Femur (tissue), 1 donor: ENCODE measurements at regions not wholly inside any gene's neighbourhood (a gene's known extent, or its start where the extent isn't known, plus 50 kb on each side); places are given as distances from the start of the nearest gene placed in this dataset.
"Not testable (repeated sequence)": the region's sequence is repeated elsewhere in the genome, so short reads cannot be mapped to it uniquely, and the experiment has no call there.

Source experiments
- DNase-seq: peaks from one replicate; pipeline ENCODE4 v3.0.0-alpha.2; 2017

DNA sequence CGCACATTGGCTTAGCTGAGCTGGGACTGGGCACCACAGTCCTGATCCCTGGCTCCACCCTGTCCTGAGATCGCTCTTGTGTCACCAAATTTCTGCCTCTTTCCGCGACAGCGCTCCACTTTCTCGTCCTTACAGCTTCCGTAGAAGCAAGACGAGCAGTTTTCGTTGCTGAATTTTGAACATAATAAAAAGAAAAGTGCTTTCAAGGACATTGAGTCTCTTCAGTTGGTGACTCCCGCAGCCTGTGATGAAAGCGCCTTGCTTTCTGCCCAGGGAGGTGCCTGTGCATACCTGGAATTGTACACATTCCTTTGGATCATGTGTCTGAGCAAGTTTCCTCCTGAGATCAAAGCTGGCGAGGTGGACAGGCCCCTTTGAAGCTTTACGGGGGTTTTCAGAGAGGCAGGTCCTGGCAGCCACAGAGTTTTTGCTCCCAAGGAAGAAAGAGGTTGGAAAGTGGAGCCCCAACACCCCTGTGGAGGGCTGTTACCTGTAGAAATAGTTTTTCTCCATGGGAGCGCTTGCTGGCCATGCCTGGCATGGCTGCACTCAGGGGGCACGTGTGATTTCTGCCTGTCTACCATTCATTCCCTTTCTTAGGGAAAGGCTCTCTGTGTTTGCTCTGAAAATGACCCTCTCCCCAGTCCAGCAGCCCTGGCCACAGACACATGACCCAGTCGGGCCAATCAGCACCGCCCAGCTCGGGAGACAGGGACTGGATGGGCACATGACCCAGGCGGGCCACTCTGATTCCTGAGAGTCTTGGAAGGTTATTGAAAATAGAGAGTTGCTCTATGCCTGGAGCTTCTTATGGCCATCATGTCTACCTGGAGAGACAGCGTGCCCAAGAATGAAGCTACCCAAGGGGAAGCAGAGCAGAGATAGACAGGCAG is 115.6 kb upstream of the OTOS start:
- DNase-seq = no peak

DNA sequence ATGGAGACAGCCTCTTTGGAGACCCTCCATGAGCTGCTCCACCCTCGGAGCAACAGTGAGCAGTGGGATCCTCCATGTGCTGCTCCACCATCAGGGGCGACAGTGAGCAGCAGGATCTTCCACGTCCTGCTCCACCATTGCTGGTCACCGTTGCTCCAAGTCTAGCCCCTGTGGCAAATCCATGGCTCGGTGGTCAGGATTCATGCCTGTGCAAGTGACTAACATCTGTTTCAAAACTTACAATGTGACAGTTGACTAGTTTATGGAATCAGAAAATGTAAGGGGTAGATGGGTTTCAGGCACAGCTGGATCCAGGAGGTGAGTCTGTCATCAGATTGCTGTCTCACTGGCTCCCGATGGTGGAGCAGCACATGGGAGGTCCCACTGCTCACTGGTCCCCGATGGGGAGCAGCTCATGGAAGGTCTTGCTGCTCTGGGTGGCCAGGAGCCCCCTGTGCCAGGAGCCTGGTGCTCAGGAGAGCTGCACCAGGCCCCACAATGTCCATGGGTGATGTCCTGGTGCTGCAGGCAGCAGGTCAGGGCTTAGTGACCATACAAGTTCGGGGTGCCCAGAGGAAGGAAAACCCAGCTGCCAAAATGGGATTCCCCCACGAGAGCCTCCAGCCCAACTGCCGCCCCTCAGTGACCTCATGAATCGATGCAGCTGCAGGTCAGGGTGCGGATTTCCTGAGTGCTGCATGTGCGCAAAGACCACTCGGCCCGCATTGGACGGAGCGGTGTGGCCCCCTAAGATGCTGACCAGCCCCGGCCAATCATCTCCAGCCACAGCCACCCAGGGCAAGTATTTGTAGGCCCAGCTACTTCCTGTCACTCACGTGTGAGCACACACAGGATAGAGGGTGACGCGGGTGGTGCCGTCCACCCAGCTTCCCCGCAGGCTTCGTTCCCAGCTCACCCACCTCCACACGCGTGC is 116.5 kb upstream of the OTOS start:
- DNase-seq = no peak

DNA sequence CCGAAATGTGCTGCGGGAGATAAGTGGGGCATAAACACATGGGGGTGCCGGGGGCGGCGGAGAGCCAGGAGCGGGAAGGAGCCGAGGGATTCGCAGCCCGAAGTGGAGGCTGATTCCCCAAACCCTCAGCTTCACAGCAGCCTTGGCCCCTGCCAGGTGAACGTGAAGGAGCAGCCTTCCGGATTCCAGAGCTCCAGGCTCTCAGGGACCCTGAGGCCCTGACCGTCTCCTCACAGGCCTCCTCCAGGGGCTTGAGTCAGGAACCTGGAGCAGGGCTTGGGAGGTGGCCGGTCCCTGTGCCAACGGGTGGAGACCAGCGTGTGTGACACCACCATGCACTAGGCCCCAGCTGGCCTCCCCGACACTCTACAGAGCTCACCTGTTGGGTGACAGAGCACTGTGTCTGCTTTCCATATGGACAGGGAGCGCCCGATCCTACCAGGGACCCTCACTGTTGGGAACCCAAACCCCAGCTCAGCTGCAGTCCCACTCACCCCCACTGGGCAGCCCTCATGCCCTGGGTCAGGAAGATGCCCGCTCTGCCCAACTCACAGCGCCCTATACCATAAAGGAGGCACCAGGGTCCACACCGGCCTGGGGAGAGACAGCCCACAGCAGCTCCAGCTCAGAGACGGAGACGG is 117.6 kb upstream of the OTOS start:
- DNase-seq = no peak

DNA sequence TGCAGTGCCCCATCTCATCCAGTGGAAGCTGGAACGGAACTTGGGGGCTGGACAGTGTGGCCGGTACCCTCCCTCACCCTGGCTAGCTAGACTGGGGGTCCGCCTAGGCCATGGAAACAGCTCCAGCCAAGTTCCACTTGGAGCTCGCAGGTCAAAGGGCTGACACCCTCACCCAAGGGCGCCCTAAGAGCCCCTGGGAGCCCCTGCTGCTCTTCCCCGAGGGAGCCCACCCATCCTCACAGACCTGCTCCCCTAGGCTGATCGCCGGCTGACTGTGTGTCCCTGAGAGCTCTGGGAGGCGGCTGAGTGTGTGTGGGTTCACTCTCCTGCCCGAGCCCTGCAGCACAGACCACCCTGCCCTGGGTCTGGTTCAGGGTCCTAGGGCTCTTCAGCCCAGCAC is 118.2 kb upstream of the OTOS start:
- DNase-seq = no peak

DNA sequence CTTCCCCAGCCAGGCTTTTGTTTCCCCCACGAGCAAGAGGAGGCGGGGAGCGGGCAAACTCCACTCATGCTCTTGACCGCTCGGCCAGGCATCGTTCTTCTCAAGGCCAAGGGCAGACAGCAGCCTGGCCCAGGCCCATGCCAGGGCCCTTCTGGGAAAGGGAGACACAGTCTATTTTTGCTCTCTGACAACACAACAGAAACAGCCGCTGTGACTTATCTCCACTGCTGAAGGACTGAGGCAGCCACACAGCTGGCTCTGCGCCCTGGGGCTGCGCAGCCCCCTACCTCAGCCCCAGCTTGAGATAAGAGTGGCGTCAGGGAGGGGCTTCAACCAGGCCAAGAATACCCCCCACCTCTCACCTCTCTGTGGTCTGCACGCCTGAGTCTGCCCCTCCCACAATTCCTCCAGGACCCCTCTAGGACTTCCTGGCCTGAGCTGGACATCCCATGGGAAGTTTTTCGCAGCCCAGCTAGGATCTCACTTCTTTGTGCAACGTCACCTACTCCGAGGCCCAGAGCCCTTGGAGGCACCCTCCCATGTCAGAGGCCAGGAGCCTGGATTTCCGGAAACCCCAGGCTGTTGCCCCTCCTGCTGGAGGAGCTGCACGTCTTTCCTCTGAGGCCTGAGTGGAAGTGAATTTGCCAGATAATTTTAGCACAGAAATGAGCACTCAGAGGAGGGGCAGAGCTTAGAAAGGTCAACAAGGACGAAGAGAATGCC is 118.9 kb upstream of the OTOS start:
- peak; percentile 59 for DNase-seq

DNA sequence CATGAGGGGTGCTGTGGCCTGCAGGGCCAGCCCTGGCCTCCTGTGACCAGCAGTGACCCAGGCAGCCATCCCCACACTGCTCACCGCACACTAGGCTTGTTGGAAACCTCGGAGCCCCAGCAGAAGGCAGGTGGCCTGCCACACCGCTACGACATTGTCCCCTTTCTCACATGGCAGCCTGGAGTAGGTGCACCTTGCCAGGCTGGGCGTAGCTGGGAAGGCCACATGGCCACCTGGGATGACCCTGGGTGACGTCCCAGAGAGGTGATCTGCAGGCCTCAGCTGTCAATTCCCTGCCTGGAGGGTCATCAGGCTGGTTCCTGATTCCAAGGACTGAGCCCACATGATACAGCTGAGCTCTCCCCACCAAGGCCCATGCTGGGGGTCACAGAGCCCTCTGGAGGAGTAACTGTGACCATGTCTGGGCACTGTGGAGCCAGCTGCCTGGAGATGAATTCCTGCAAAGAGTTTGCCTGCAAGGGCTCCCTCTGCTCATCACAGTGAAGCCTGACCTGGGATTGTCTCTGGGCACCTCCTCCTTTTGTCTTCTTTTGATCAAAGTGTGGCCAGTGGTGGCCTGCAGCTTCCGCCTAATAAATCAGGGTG is 119.6 kb upstream of the OTOS start:
- DNase-seq = no peak

DNA sequence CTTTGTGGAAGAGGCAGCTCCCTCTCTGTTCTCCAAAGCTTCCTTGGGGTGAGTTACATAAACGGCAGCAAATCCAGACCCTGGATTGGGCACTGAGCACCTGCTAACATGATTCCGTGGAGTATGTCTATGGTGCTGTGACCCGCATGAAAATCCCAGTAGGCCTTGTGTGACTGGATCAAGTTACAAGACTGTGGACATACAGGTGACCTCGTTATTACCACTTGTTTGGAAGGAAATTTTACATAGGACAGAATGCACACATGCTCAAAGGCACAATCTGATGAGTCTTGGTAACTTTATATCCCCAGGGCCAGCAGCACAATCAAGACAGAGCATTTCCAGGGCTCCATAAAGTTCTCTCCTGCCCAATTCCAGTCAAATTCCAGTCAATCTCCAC is 120.2 kb upstream of the OTOS start:
- DNase-seq = no peak

DNA sequence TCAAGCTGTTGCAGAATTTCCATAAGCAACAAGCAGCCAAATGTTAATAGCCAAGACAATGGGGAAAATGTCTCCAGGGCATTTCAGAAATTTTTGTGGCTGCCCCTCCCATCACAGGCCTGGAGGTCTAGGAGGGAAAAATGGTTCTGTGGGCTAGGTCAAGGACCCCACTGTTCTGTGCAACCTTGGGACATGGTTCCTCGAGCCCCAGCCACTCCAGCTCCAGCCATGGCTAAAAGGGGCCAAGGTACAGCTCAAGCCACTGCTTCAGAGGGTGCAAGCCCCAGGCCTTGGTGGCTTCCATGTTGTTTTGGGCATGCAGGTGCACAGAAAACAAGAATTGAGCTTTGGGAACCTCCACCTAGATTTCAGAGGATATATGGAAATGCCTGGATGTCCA is 122.1 kb upstream of the OTOS start:
- DNase-seq = not testable (repeated sequence)

DNA sequence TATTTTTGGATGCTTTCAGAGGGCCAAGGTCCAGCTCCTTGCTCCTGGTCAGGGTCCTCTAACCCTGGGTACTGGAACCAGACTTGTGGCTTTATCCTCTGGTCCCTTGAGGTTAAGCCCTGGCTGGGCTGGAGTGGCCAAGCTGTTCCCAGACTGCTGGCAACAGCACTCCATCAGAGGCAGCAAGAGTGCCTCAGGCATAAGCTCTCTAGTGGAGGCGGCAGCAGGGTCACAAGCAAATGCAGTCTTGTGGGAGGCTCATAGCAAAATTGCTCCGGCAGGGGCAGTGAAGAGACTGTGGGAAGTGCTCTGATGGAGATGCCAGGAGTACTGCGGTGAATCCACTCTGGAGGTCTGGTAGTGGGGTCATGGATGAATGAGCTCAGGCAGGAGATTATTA is 128.9 kb upstream of the OTOS start:
- no peak for DNase-seq

DNA sequence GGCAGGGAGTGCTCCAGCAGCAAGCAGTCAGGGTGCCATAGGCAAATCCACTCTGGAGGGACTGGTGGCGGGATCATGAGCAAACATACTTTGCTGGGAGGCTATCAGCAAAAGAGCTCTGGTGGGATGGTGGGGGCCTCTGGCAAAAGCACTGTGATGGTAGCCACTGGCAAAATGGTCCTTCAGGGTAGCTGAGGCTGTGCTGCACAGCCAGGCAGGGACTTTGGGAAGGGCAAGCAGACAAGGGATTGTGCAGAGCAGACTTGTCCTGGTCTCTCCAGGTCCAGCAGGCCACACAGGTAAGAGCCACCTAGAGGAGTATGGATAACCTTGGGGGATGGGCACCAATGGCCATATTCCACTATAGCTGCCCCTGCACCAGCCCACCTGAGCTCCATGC is 129.4 kb upstream of the OTOS start:
- DNase-seq = no peak

DNA sequence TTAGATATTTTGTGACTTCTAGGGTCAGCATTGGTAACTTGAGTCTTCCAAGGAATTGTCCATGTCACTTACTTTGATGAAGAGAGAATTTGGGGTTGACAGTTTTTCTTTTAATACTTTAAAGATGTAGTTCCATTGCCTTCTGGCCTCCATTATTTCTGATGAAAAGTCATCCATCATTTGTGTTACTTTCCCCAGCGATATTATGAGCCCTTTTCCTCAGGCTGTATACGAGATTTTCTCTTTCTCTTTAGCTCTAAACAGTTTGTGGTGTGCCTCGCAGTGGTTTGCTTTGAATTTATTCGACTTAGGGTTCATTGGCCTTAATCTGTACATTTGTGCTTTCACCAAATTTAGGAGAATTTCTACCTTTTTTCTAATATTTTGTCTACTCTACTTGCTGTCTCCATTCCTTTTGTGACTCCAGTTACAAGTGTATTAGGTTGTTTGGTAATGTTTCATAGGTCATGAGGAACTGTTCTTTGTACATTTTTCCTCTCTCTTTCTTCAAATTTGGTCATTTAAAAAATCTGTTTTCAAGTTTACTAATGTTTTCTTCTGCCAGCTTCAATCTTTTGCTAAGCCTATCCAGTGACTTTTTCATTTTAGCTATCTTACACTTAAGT is 131.4 kb upstream of the OTOS start:
- no peak for DNase-seq

DNA sequence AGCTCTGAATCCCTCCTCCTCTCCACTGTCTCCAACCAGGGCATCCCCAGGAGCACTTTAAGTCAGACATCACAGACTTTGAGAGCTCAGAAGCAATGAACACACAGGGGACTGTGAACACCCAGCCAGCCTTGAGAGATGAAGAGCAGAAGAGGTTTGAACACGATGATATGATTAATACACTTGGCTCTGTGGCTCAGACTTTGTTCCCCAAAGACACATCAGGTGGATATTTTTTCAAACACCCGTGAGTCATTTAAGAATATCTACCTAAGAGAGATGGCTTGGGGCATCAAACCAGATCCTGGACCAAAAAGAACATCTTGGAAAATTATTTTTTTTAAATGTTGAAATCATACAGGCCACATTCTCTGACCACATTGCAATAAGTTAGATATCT is 134.9 kb upstream of the OTOS start:
- no peak for DNase-seq

DNA sequence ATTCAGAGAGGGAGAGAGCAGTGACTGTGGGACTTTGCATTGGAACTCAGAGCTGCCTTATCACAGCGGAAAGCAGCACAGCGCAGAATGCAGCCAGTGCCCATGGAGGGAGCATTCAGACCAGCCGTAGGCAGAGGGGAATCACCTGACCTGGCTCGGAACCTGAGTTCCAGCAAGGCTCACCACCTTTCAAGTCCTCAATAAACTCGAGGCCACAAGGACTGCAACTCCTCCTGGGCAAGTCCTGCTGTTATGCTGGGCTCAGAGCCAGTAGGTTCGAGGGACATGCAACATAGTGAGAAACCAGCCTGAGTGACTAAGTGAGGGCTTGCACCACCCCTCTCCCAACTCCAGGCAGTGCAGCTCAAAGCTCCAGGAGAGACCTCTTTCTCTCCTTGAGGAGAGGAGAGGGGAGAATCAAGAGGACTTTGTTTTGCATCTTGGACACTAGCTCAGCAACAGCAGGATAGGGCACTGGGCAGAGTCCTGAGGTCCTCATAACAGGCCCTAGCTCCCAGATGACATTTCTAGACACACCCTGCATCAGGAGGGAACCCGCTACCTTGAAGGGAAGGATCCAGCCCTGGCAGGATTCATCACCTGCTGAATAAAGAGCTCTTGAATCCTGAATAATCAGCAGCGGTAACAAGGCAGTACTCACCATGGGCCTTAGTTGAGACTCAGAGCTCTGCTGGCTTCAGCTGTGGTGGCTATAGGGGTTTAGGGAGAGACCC is 136.8 kb upstream of the OTOS start:
- DNase-seq = no peak

DNA sequence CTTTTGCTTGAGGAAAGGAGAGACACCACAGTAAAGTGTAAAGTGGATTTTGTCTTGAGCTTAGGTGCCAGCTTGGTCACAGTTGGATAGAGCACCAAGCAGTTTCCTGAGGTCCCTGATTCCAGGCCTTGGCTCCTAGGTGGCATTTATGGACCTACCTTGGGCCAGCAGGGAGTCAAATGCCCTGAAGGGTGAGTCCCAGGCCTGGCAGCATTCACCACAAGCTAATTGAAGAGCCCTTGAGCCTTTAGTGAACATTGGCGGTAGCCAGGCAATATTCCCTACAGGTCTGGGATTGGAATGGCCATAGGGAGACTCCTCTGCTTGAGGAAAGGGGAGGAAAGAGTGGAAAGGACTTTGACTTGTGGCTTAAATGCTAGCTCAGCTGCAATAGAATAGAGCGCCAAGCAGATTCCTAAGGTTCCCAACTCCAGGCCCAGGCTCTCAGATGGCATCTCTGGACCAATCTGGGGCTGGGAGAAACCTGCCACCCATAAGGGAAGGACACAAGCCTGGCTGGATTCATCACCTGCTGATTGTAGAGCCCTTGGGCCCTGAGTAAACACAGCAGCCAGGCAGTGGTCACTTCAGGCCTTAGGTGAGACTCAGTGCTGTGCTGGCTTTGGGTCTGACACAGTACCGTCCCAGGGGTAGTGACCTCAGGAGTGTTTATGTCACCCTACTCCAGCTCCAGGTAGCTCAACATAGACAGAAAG is 137.5 kb upstream of the OTOS start:
- DNase-seq = no peak

DNA sequence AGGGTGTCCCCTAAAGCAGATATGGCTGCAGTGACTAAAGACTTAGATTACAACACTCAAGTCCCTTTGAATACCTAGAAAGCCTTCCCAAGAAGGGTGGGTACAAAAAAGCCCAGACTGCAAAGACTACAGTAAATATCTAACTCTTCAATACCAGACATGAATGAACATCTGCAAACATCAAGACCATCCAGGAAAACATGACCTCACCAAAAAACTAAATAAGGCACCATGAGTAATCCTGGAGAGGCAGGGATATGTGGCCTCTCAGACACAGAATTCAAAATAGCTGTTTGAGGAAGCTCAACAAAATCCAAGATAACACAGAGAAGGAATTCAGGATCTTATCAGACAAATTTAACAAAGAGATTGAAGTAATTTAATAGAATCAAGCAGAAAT is 138.2 kb upstream of the OTOS start:
- no peak for DNase-seq

DNA sequence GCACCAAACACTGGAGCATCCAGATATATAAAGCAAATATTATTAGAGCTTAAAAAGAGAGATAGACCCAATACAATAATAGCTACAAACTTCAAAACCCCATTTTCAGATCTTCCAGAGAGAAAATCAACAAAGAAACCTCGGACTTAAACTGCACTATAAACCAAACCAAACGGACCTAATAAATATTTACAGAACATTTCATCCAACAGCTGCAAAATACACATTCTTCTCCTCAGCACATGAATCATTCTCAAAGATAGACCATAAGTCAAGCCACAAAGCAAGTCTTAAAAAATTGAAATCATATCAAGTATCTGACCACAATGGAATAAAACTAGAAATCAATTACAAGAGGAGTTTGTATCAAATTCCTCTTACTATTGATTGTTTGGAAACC is 140.2 kb upstream of the OTOS start:
- no peak for DNase-seq

DNA sequence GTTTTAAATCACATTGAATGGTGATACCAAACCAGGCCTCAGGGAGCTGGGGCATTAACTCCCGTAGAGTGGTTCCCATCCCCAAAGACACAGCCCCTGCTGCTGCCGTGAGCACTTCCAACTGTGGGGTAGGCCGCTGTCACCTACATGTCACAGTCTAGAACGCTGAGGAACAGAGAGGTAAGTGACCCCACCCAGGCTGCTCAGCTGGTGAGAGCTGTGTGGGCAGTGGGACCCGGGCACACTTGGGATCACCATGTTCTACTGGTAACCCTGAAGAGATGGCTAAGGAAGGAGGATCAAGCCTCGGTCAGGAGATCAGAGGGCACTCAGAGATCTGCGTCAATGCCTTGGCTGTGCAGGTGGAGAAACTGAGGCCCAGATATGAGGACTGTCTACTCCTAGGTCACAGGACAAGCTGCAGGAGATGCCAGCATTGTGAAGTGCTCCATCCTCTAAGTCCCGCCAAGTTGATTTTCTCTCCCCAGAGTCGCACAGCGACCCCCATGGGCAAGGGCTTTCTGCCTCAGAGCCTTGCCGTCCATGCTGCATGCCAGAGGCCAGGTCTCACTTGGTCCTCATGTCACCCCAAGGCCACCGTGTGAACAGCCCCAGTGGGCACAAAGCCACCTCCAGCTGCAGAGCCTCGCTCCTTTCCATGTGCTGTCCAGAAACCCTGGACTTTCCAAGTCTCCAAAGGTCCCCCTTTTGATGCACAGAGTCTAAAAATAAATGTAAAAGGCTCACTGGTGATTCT is 144.2 kb upstream of the OTOS start:
- DNase-seq = no peak

DNA sequence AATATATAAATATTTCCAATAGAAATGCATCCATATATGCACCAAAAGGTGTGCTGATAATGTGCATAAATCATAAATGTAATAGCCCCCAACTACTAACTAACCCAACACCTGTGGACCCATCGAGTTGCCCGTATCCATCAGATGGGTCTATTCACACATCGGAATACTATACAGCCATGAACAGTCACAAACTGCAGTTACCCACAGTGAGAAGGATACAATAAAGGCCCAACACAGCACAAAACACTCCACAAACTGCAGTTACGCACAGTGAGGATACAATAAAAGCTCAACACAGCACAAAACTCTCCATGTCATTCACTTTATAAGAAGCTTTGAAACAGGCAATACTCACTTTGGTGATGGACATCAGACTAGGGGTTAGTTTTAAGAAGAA is 145.3 kb upstream of the OTOS start:
- DNase-seq = no peak

DNA sequence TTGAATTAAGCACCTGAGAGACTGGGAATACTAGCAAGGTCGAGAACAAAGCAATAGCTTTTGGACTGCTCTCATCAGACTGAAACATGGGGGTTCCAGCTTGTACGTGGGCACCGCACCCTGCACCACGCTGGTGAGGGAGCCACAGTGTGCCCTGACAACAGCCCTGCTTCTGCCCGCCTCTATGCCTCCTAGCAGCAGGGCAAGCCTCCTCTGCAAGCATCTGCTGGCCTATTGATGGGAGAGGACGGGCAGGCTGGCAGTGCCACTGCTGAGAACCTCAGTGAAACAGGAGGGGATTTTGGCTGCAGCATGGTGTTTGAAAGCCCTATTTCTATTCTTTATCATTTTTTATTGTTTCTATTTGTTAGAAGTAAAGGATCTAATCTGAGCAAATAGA is 146.1 kb upstream of the OTOS start:
- no peak for DNase-seq

DNA sequence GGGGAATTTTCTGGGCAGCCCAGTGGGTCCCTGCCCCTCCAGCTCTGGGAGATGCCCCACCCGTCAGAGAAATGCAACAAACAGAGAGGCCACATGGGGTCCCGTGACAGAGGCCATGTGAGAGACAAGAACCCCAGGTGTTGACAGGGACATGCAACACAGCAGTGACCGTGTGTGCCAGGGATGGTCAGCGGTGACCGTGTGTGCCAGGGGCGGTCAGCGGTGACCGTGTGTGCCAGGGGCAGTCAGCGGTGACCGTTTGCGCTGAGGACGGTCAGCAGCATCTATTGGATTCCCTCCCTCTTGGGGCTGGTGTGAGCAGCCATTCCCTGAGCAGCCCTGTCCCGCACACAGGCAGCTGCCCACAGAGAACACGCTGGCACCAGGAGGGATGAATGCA is 146.6 kb upstream of the OTOS start:
- no peak for DNase-seq
